GM18498 (cell line): ENCODE measurements at regions not wholly inside any gene's neighbourhood (a gene's known extent, or its start where the extent isn't known, plus 50 kb on each side); places are given as distances from the start of the nearest gene placed in this dataset.
A peak's percentile ranks its signal among the peaks of the same experiment; 100 is the strongest.

Source experiments
- ATAC-seq: cut with Tn5 transposase; IDR thresholded peaks from one replicate; pipeline ENCODE4 v1.9.1; 2021; ENCODE audit warnings: mild to moderate bottlenecking, moderate library complexity; ENCODE audit not compliant: unreplicated experiment

DNA sequence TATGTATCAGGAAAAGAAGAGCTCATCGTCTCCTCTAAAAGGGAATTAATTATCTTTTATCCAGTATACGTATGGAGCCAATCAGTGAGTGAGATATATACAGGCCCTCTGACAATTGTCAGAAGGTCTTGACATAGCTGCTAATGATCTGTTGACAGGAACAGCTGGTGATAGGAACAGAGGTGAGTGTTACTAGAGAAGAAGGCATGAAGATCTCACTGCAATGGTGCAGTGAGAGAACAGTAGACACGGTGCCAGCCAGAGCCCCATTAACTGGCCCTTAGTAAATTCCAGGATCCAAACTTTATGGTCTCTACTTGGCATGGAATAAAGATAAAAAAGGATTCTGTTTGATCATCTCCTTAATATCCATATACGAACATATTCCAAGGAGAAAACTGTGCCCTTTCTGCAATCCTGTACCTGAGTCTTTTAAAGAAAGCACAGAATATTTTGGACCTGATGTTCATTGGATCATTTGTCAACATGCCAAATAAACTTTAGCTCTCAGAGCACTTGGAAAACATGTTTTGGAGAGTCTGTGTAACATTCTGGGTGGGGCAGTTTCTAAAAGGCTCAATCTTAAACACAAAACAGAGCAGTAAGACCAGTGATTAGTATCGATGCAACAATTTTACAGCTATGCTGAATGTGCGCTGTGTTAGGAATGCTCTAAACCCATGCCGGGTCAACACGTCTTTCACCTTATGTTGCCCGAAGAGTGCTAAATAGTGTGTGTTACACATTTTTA is 135.8 kb upstream of the CITED2 start:
- no peak for ATAC-seq

DNA sequence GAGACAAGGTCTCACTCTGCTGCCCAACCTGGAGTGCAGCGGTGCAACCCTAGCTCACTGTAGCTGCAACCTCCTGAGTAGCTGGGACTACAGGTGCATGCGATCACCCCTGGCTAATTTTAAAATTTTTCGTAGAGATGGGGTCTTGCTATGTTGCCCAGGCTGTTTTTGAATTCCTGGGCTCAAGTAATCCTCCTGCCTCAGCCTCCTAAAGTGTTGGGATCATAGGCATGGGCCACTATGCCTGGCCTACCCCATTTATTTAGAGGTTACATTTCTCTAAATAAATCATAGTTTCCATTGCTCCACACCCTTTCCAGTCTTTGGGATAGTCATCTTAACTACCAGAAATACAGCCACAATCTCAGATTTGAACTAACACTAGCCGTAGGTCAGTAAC is 134.7 kb upstream of the CITED2 start:
- ATAC-seq: no peak

DNA sequence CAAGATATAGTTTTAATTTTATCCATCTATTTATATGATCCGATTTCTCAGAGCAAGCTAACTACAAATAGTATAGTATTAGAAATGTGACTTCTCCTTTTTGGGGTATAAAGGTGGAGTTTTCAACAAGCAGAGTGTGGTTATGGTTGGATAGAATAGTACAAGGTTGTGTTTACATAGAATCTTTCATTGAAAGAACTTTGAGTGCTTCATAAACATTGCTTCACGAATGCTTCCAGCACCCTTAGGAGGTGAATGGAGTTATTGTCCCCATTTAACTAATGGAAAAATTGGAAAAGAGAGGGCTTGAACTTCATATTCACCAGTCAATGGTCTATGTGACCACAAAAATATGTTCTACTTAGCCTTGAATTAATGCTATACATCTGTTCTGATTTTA is 134.1 kb upstream of the CITED2 start:
- no peak for ATAC-seq

DNA sequence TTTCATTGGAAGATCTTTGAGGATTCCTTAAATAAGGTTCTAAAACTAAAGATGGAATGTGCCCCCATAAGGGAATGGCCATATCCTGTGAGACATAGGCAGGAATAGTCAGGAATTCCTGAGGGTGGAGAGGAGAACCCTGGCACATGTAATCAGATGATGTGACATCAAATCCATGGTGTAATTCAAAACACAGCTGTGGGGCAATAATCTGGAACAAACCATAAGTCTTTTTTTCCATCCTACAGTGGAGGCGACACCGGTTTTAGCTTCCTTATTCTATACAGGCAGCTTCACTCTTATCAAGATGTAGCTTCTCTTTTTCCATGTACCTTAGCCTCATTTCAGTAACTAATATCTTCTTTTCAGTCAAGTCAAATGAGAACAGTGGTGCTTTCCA is 133.6 kb upstream of the CITED2 start:
- no peak for ATAC-seq

DNA sequence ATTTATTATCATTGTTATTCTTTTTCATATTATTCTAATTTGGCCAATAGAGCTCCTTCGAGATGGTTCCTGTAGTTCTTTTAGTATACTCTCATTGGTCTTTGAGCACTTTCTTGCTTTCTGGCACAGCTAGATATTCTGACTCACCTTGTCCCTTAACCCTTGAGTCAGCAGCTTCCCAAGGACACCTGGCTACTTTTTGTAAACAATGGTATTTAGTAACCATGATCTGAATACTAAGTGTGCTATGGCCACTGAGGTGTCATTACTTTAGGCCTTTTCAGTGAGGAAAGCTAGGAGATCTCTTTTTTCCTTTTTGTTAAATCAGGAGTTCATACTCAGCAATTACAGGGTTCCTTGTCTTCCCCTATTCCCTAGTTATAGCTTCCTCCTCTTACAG is 126.5 kb upstream of the CITED2 start:
- no peak for ATAC-seq

DNA sequence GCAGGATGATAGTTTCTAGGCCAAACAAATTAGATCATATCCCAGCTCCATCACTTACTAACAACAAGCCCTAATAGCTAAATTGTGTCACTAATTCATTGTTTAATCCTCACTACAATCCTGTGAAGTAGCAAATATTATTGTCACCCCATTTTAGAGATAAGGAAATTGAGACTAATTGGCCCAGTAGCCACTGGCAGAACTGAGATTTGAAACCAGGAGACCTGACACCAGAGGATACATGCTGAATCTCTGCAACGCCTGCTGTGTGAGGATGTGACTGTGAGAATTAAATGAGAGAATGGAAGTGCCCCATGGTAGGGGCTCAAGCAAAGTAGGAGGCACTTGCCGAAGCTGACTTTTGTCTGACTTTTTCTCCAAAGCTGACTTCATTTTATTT is 124.3 kb upstream of the CITED2 start:
- no peak for ATAC-seq

DNA sequence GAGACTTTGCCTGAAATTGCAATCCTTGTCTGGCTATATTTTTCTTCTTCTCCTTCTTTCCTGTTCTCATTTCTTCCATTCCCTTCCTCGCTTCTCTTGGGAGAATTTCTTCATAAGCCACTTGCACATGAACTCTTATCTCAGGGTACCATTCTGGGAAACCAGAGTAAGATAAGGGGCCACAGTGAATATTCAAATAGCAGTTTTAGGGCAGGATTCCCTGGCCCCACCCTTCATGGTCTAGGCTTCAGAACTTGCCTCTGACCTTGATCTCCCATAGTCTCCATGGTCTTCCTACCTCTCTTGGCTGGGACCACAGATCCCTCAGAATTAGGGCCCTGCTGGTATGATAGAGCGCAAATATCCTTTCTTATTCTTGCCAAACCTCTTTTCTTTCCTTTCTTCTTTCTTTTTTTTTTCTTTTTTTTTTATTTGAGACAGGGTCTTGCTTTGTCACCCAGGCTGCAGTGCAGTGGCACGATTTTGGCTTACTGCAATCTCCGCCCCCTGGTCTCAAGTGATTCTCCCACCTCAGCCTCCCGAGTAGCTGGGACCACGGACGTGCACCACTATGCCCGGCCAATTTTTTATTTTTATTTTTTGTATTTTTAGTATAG is 123.0 kb upstream of the CITED2 start:
- no peak for ATAC-seq

DNA sequence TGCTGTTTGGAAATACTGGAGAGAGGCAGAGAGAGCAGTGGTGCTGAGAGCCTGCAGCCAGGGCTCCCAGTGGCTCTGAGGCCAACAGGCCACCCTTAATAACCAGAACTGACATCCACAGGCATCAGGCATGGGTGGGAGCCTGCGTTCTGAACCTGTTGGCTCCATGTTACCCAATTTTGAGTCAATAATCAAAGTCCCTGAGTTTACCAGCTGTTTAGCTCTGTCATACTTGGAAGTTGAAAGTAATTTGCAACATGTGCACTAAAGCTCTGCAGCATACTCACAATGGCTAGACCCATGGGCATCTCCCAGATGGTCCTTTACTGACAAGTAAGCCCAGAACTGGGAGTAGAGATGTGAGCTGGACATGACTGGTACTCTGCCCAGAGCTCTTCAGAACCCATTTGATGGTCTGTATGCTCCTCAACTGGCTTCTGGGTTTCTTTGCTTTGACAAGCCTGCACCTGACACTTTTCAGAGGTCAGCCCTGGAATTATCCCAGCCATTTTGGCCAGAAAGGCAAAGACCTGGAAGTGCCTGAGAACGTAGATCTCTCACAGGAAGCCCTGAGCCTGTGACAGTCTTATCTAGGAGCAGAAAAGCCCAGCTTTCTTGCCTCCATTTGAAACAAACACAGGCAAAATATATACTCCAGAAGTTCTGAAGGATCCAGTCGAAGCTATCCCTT is 122.4 kb upstream of the CITED2 start:
- no peak for ATAC-seq

DNA sequence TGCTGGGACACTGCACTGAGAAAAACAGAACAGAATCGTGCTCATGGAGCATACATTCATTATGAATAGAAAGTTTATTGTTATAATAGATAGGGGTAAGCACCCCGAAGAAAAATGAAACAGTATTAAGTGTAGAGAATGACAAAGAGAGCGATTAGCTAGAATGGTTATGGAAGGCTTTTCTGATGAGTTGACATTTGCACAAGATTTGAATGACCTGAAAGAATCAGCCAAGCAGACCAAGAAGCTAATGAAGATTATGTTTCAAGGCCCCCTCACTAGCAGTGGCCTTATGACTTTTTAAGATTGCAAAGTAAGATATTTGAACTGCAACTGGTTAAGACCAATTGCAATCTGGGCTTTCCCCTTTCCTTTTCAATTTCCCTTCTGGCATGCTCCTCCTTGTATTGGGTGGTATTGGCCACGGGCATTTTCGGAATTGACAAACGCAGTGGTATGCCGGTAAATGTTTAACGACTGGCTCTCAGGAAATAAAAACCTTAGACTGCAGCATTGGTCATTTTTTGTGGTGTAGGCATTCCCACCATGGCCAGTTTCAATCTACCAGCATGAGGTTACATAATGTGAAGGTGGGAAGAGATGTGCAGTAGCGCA is 120.0 kb upstream of the CITED2 start:
- no peak for ATAC-seq

DNA sequence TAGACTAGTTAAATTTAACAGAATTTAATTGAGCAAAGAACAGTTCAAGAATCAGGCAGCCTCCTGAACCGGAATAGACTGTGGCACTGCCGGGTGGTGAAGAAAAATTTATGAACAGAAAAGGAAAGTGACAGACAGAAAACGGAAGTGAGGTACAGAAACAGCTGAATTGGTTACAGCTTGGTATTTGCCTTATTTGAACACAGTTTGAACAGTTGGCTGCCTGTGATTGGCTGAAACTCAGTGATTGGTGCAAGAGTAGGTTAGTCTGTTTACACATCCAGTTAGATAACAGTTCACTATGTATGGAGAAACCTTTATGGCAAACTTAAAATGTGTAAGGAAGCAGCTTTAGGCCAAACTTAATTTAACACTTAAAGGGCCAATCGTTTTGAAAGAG is 116.0 kb upstream of the CITED2 start:
- ATAC-seq: peak; percentile 86

DNA sequence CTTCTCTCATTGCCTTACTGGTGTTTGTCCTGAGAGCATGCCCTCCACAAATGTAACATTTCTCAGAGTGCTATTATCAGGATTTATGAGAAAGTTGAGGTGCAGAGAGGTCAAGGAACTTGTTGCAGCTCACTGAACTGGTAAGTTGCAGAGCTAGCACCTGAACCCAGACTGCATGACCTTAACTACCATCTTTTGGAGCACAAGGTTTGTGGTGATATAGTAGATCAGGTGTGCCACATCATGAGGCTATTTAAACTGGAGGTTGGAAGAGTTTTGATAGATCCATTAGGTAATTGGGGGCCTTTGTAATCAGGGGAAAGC is 112.0 kb upstream of the CITED2 start:
- no peak for ATAC-seq

DNA sequence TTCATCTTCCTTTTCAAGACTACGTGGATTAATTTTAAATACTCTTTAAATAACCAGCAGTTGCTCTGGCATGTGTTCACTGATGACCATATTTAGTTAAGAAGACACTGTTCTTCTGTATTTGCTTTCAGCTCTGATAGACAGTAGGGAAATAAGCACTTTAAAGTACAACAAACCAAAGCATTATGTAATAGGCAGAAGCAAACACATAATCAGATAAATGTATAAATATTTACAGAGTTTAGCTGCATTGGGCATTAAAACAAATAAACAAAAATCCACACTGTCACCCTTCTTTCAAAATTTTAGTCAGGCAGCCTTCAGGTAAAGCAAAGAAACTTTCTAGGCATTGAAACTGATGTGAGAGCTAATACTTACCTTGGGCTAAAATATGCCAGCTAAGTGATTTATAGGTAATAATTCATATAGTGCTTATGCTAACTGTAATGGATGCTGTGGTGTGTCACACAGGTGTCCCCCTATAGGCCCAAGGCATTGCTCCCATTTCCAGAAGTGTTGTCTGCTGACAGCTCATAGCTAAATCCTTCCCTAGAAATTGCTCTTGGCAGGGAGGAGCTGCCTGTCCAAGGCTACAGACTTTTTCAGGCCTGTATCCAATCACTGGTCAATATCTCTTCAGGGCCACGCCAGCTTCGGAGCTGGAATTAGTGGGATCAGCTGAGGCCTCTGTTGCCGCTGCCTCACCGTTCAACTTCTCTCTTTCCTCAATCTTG is 111.5 kb upstream of the CITED2 start:
- no peak for ATAC-seq

DNA sequence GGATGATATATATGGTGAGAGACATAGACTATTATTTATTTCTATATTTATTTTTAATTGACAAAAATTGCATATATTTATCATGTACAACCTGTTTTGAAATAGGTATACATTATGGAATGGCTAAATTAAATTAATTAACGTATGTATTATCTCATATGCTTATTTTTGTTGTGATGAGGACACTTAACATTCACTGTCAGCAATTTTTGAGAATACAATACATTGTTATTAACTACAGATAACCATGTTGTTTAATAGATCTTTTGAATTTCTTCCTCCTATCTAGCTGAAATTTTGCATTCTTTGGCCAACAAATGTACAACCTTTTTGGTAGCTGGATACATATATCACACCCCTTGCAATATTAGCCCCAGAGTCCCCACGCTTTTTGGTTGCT is 110.7 kb upstream of the CITED2 start:
- ATAC-seq: no peak

DNA sequence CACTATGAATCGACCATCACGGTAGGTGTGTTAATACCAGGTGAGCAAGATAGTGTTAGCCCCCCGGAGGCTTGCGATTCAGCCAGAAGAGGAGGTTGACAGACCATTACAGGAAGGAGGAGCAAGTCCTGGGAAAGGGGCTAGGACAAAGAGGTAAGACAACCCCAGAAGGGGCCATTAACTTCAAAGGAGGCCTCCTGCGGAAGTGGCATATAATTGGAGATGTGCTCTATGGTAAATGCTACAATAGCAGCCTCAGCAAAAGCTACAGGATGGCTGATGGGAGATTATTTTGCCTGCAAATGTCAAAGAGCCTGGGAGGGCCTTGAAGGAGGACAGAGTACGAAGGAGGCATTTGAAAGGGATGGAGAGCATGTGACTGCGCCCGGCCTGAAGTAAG is 108.6 kb upstream of the CITED2 start:
- ATAC-seq: no peak

DNA sequence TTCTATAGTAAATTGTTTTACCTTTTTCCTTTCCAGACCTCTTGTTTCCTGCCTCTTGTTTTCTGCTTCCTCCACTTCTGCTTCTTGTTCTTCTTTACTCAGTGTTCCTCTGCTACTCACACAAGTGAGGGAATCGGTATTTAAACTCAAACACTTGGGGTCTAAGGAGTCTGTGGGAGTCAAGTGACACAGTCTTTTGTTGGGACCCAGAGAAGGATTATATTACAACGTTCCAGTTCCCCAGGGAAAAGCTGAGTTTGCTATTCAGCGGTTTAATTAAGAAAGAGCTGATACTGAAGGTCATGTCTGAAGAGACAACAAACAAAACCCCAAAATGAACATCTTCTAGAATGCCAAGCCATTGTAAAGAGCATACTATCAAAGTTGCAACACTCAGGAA is 107.8 kb upstream of the CITED2 start:
- no peak for ATAC-seq

DNA sequence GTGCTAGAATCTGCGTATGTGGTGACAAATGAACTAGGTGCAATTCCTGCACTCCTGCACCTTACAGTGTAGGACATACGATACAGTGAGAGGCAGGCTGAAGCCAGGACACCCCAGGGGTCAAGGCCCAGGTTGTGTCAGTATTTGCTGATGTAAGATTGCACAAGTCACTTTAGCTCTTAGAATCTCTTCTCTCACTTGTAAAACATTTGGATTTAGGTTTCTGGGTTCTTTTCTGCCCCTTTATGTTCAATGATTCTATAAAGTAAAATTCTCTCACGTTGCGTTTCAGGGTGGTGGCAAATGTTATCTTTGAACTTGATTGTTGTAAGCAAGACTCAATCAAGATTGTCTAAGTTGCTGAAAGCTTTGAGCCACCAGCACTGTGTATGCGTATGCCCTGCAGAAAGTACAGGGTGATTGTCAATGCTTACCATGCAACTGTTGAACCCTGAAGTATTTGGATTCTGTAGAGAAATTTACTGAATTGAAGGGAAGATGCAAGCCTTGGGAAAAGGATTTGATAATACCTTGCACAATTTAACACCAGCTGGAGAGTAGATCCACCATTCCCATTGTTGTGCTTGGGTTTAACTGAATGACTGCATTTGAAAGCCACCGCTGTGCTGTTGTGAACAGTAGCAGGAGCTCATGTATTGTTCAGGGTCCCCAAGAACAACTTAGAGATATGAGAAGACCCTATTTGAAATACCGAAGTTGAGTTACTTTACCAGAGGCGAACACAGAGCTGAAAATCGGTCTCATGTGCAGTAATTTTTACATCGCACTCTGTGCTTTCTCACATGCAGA is 106.1 kb upstream of the CITED2 start:
- no peak for ATAC-seq

DNA sequence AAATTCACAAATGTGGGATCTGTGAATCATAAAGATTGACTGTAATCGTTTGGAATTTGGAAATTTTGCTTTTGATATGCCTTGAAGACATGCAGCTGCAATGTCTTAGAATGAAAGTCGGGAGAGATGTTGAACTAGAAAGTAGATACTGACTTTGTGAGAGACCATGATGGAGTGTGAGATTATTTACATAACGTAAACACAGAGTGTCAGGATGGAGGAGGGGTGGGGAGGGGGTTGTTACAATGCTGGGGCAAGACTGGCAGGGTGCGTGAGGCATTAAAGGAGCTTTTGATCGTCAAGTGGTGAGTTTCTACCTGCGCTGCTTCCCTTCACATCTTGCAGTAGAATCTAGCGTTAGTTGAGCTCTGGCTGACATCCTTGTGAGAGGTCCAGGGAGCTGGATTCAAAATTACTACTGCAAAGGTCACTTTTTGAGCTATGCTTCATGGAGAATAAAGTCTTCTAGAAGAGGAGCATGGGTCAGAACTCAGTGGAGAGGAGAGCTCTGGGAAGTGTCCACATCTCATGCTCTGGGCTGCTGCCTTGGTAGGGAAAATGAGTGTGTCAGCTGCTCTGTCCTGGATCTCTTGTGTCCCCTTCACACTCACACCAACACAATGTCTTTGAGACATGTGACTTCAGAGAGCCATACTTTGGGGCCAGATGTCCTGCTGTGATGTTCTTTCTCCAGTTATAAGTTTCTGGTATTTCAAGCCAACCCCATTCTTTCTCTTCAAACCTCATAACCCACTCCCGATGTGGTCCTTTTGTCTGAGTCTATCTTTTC is 105.2 kb upstream of the CITED2 start:
- ATAC-seq: no peak

DNA sequence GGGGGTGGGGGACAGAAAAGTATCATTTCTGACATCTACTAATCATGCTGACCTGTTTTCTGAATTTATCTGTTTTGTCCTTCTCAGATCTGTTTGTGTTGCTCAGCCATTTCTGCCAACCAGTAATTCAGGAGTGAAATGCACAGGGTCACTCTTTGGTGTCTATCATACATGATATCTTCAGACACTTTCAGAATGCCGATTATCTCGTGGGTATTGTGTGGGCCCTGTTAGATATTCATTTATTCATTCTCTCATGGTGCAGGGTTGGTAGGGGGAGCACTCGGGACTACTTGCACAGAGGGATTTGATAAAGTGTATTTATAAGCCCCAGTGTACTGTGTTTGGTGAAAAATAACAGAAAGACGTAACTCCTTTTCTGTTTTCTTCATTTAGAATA is 101.2 kb upstream of the CITED2 start:
- no peak for ATAC-seq

DNA sequence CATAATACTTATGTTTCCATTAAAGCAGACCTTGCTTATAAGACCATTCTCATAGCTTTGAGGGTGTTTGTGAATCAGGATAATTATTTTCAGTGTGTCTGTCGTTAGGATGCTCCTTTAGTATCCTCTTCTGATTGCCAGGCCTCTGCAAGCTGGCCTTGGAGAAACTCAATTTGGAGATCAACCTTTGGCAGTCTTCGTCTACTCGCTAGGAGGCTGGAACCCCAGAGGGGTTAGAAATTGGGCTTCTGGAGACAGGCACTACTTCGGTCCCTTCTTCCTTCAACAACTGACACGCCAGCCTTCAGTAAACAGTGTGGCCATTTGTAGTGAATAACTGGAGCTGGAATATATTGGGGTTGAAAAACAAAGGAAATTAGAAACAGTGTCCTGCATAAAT is 100.8 kb upstream of the CITED2 start:
- no peak for ATAC-seq
